Kidney epithelial cell (primary cell): ENCODE measurements at regions not wholly inside any gene's neighbourhood (a gene's known extent, or its start where the extent isn't known, plus 50 kb on each side); places are given as distances from the start of the nearest gene placed in this dataset.

Source experiments
- DNase-seq: peaks from one replicate; pipeline ENCODE4 v3.0.0-alpha.2; 2010; ENCODE audit warnings: low read depth
- H3K27me3 ChIP-seq: 2 replicates; pipeline ENCODE4 v1.6.0; 2011; ENCODE audit warnings: low read length; ENCODE audit not compliant: control insufficient read depth, insufficient read depth
- H3K36me3 ChIP-seq: 2 replicates; pipeline ENCODE4 v1.5.1; 2011; ENCODE audit warnings: low read length; ENCODE audit not compliant: control insufficient read depth, insufficient read depth
- H3K4me3 ChIP-seq: 2 replicates; pipeline ENCODE4 v1.5.1; 2011; ENCODE audit warnings: low read depth, mild to moderate bottlenecking, control low read depth, low read length
- TF ChIP-seq, protein P1 (sequence below): IDR thresholded peaks from 2 replicates; pipeline ENCODE4 v1.5.1; 2011; ENCODE audit warnings: mild to moderate bottlenecking, moderate library complexity, low read length, control low read depth, inconsistent platforms; ENCODE audit not compliant: insufficient read depth, poor library complexity, severe bottlenecking

GRCh38 chr10:62580396-62580795 is 206.2 kb downstream of the ZNF365 start:
- H3K36me3 ChIP-seq: no peaks in the 10 kb centered on the region
- no peaks in the 10 kb centered on the region for H3K27me3 ChIP-seq
- TF ChIP-seq, protein P1, sequence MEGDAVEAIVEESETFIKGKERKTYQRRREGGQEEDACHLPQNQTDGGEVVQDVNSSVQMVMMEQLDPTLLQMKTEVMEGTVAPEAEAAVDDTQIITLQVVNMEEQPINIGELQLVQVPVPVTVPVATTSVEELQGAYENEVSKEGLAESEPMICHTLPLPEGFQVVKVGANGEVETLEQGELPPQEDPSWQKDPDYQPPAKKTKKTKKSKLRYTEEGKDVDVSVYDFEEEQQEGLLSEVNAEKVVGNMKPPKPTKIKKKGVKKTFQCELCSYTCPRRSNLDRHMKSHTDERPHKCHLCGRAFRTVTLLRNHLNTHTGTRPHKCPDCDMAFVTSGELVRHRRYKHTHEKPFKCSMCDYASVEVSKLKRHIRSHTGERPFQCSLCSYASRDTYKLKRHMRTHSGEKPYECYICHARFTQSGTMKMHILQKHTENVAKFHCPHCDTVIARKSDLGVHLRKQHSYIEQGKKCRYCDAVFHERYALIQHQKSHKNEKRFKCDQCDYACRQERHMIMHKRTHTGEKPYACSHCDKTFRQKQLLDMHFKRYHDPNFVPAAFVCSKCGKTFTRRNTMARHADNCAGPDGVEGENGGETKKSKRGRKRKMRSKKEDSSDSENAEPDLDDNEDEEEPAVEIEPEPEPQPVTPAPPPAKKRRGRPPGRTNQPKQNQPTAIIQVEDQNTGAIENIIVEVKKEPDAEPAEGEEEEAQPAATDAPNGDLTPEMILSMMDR: no peak
- no peak overlapping the region for H3K4me3 ChIP-seq
- no peak for DNase-seq

- TF ChIP-seq, protein P1: no peak
- H3K4me3 ChIP-seq: no peak overlapping the region
- DNase-seq: no peak
- H3K27me3 ChIP-seq: no peaks in the 10 kb centered on the region
- H3K36me3 ChIP-seq: no peaks in the 10 kb centered on the region
These were observed 207.2 kb downstream of the ZNF365 start for GRCh38 chr10:62581351-62581750.

DNA sequence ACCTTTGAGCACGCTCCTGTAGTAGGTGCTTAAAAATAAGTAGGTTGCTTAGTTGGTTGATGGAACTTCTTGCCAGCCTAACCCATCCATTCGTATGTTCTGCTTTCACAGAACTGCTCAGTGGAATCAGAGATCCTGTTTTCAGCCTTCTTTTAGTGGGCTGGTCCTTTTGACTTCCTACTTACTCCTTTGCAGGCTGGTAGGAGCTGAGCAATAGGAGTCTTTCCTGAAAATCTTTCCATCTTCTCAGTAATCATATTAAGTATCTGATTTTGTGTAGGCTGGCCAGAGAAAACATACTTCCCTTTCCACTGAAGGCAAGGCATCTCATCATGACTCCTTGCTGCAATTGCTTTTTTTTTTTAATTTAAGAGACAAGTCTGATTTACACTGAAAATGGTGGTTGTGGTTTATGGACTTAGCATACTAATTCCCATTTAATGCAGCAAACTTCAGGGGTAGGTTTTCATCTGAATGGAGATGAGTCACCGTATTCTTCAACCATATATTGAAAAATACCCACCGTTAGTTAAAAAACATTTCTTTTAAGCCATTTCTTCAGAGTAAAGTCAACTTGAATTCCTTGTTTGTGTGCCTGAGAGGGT is 208.0 kb downstream of the ZNF365 start:
- TF ChIP-seq, protein P1: no peak
- DNase-seq: no peak
- Histone ChIP-seq H3K4me3 (no peak overlapping the region), H3K27me3 (no peaks in the 10 kb centered on the region), H3K36me3 (no peaks in the 10 kb centered on the region)

- Histone ChIP-seq H3K4me3 (no peak overlapping the region), H3K27me3 (no peaks in the 10 kb centered on the region), H3K36me3 (no peaks in the 10 kb centered on the region)
- DNase-seq: no peak
- TF ChIP-seq, protein P1: no peak
These were observed 208.6 kb downstream of the ZNF365 start for GRCh38 chr10:62582804-62583208.

DNA sequence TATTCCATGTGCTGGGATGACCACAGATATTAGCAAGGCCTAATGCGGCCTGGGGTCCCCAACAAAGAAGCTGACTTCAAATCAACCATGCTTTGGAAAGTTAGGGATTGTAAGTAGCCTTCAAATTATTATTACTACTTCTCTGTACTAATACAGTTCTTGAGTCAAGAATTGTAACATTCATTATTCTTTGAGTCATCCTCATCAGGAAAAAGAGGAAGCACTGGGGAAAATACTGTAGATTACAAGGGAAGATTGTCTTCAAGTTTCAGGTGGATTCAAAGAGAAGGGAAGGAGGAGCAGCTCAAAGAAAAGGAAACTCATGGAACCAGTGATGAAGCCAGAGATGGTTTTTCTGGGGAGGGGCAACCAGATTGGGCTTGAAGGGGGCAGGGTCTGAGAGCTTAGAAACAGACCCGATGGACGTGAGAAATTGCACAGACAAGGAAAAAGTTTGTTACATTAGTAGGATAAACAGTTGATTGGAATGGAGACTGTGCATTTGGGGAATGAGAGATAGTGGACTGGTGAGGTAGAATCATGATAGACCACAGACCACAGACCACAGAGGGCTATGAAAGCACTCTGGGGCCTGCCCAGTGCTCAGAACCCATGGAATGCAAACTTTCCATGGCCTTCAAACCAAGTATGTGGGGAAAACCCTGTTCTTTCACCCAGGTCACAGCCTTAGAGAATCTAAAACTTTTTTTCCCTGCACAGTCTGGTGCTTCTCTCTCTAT is 209.9 kb downstream of the ZNF365 start:
- DNase-seq: peak; percentile 81

More for the DNA sequence above, 209.9 kb downstream of the ZNF365 start:
- Histone ChIP-seq H3K4me3 (no peak overlapping the region), H3K27me3 (no peaks in the 10 kb centered on the region), H3K36me3 (no peaks in the 10 kb centered on the region)
- TF ChIP-seq, protein P1: no peak
